Adrenal gland (tissue), 9 donors: ENCODE measurements at regions not wholly inside any gene's neighbourhood (a gene's known extent, or its start where the extent isn't known, plus 50 kb on each side); places are given as distances from the start of the nearest gene placed in this dataset.

Experiments used
- DNase-seq, 7 donors: peaks; one replicate each; pipeline ENCODE4 v3.0.0-alpha.2; 2019 to 2020
- H3K27ac ChIP-seq, 5 donors: fragments of 200-600 bp; sonication (generic) in 4 of 5; 1 replicate in 3 of 5; 2 replicates in 2 of 5; pipeline versions ENCODE4 v1.5.1 to v1.8.0; 2016 to 2020; ENCODE audit warnings: mild to moderate bottlenecking in 1 of 5
- H3K27me3 ChIP-seq: fragments of 200-600 bp; 2 replicates; pipeline ENCODE4 v1.8.0; 2021
- H3K36me3 ChIP-seq, 2 donors: fragments of 200-600 bp; replicated peaks in 1 of 2; 1 replicate in 1 of 2; 2 replicates in 1 of 2; pipeline versions ENCODE4 v1.5.1 to v1.8.0; 2018 to 2022
- H3K4me1 ChIP-seq, 2 donors: fragments of 200-600 bp; replicated peaks in 1 of 2; 1 replicate in 1 of 2; 2 replicates in 1 of 2; pipeline versions ENCODE4 v1.5.1 to v1.8.0; 2018 to 2021
- H3K4me3 ChIP-seq, 4 donors: fragments of 200-600 bp; sonication (generic) in 3 of 4; one replicate each; pipeline ENCODE4 v1.5.1; 2016 to 2018
- H3K9me3 ChIP-seq, 3 donors: fragments of 200-600 bp; sonication (generic) in 1 of 3; replicated peaks in 1 of 3; 1 replicate in 2 of 3; 2 replicates in 1 of 3; pipeline versions ENCODE4 v1.5.1 to v1.8.0; 2016 to 2021
- CTCF ChIP-seq, 6 experiments: fragments of 450-650 bp in 4 of 6; fragments of 200-600 bp in 2 of 6; sonication (generic) in 1 of 6; IDR thresholded peaks; 1 replicate in 5 of 6; 2 replicates in 1 of 6; pipeline versions ENCODE4 v1.5.1 to v1.8.0; 2016 to 2021; ENCODE audit warnings: antibody characterized with exemption in 6 of 6, mild to moderate bottlenecking in 2 of 6, moderate library complexity in 1 of 6
- POLR2A ChIP-seq, 2 donors: fragments of 450-650 bp; IDR thresholded peaks; one replicate each; pipeline ENCODE4 v1.6.1; 2017; ENCODE audit warnings: antibody characterized with exemption in 2 of 2, mild to moderate bottlenecking in 2 of 2, moderate library complexity in 1 of 2
- WGBS, 4 donors: extraction: QIAGEN DNeasy Blood & Tissue Kit in 2 of 4; methylation state at CpG; one replicate each; pipeline versions ENCODE4 v1.1.5 to v1.1.7; 2013 to 2017; 5-methylcytosine and 5-hydroxymethylcytosine counted together
- intact Hi-C, 2 donors: fragments of 100-400 bp; cut with DNase I; formaldehyde crosslinking; loops; one replicate each; pipeline versions ENCODE4 v1.14.1 to v1.15.0; 2022 to 2023
- donor health status: healthy with polysubstance abuse.
- donor health status: Bipolar disorder and iron deficiency.
- donor health status: DM: yes; HTN: yes; CAD: no.
- donor health status: DM: no; HTN: no; CAD: no.
- donor health status: DM: no; HTN: no; CAD: no.

GRCh38 chr5:174654442-174654841 is 69.9 kb upstream of the MSX2 start:
- H3K4me1 ChIP-seq, result no peaks in the 10 kb centered on the region
- H3K9me3 ChIP-seq, result no peaks in the 10 kb centered on the region
- no peak for TF ChIP-seq POLR2A (IDR thresholded peaks at IDR 0.05)
- TF ChIP-seq CTCF (IDR thresholded peaks at IDR 0.05), result no peak
- H3K27me3 ChIP-seq, result peaks cover 9% of the 10 kb centered on the region
- no peak for DNase-seq
- 76 to 92% (median 87%) methylated on average over 2 to 3 of the region's 3 CpGs for WGBS, 4 donors
- no peak overlapping the region for H3K27ac ChIP-seq
- H3K36me3 ChIP-seq, result no peaks in the 10 kb centered on the region
- intact Hi-C loops, result no loop called here
- no peak overlapping the region for H3K4me3 ChIP-seq

GRCh38 chr5:174655351-174655750 is 69.0 kb upstream of the MSX2 start:
- Histone ChIP-seq H3K4me3 (no peak overlapping the region), H3K4me1 (no peaks in the 10 kb centered on the region), H3K36me3 (no peaks in the 10 kb centered on the region), H3K27ac (no peak overlapping the region), H3K9me3 (no peaks in the 10 kb centered on the region), H3K27me3 (peaks cover 9% of the 10 kb centered on the region)
- intact Hi-C loops, result no loop called here
- WGBS, 4 donors, result 45 to 70% (median 57%) methylated on average over 4 of the region's 4 CpGs
- no peak for DNase-seq
- TF ChIP-seq POLR2A (IDR thresholded peaks at IDR 0.05) (no peak), CTCF (IDR thresholded peaks at IDR 0.05) (no peak)

DNA sequence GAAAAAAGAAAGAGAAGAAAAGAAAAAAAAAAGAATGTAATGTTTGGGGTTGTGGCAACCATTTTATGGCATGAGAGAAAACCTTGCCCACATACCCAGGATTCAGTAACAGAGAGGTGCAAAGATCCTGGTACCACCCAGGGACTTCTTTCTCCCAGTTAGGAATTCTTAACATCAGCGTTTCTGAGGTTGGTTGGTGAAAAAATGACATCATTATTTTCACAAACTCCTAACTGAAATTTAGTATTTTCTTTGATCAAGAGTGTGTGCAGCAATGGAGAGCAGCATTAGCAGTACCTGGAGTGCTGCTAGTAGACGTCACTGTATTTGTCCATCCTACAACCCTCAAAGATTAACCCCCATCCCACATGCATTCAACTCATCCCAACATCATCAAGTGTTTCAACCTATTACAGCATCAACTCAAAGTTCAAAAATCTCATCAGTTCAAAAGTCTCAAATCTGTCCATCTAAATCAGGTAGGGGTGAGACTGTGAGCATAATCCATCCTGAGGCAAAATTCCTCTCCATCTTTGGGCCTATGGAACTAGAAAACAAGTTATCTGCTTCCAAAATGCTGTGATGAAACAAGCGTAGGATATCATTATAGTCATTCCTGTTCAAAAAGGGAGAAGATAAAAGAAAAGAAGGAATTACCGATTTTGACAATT is 60.1 kb upstream of the MSX2 start:
- Histone ChIP-seq H3K4me3 (no peak overlapping the region), H3K27me3 (no peaks in the 10 kb centered on the region), H3K36me3 (no peaks in the 10 kb centered on the region), H3K4me1 (no peaks in the 10 kb centered on the region), H3K27ac (no peak overlapping the region), H3K9me3 (no peaks in the 10 kb centered on the region)
- 77 to 84% (median 78%) methylated on average over 4 of the region's 4 CpGs for WGBS, 4 donors
- TF ChIP-seq CTCF (IDR thresholded peaks at IDR 0.05) (no peak), POLR2A (IDR thresholded peaks at IDR 0.05) (no peak)
- intact Hi-C loops, result no loop called here
- no peak for DNase-seq

- Histone ChIP-seq H3K27ac (no peak overlapping the region), H3K9me3 (no peaks in the 10 kb centered on the region), H3K36me3 (no peaks in the 10 kb centered on the region), H3K4me1 (no peaks in the 10 kb centered on the region), H3K4me3 (no peak overlapping the region), H3K27me3 (no peaks in the 10 kb centered on the region)
- 59 to 76% (median 62%) methylated on average over 2 of the region's 2 CpGs for whole genome bisulfite sequencing, 4 donors
- intact Hi-C loops, result no loop called here
- DNase-seq, result no peak
- TF ChIP-seq POLR2A (IDR thresholded peaks at IDR 0.05) (no peak), CTCF (IDR thresholded peaks at IDR 0.05) (no peak)
Measured at GRCh38 chr5:174665347-174665746, 59.0 kb upstream of the MSX2 start.
